WERI-Rb-1 (cell line): ENCODE measurements at regions not wholly inside any gene's neighbourhood (a gene's known extent, or its start where the extent isn't known, plus 50 kb on each side); places are given as distances from the start of the nearest gene placed in this dataset.
"Not testable (repeated sequence)": the region's sequence is repeated elsewhere in the genome, so short reads cannot be mapped to it uniquely, and the experiment has no call there.

Experiments
- DNase-seq: peaks from one replicate; pipeline ENCODE4 v3.0.0-alpha.2; 2020
- H3K27ac ChIP-seq: fragments of 250-450 bp; sonication (Bioruptor Pico); 2 replicates; pipeline ENCODE4 v1.5.1; 2020; ENCODE audit warnings: mild to moderate bottlenecking, moderate library complexity
- H3K27me3 ChIP-seq: fragments of 250-450 bp; sonication (Bioruptor Pico); 2 replicates; pipeline ENCODE4 v1.5.1; 2021; ENCODE audit warnings: mild to moderate bottlenecking, low read depth, moderate library complexity; ENCODE audit not compliant: insufficient read depth, severe bottlenecking
- H3K36me3 ChIP-seq: fragments of 250-450 bp; sonication (Bioruptor Pico); 2 replicates; pipeline ENCODE4 v1.5.1; 2020; ENCODE audit warnings: mild to moderate bottlenecking, moderate library complexity
- H3K4me3 ChIP-seq: 2 replicates; pipeline ENCODE4 v1.5.1; 2011; ENCODE audit warnings: low read depth, mild to moderate bottlenecking, control low read depth, low read length
- H3K9me3 ChIP-seq: fragments of 250-450 bp; sonication (Bioruptor Pico); 2 replicates; pipeline ENCODE4 v1.5.1; 2021; ENCODE audit warnings: mild to moderate bottlenecking, moderate library complexity; ENCODE audit not compliant: severe bottlenecking
- TF ChIP-seq, protein P1 (sequence below): IDR thresholded peaks from 2 replicates; pipeline ENCODE4 v1.5.1; 2011; ENCODE audit warnings: low read depth, mild to moderate bottlenecking, control low read depth, inconsistent platforms, low read length

GRCh38 chr1:234954613-234955012 is 174.0 kb downstream of the TOMM20 start:
- H3K27ac ChIP-seq = no peak overlapping the region; the same call in 1 of the 2 replicates
- H3K36me3 ChIP-seq = no peaks in the 10 kb centered on the region
- no peaks in the 10 kb centered on the region for H3K27me3 ChIP-seq
- H3K9me3 ChIP-seq = peaks cover 3% of the 10 kb centered on the region
- DNase-seq = peak; percentile 8
- H3K4me3 ChIP-seq = no peak overlapping the region
- TF ChIP-seq, protein P1, sequence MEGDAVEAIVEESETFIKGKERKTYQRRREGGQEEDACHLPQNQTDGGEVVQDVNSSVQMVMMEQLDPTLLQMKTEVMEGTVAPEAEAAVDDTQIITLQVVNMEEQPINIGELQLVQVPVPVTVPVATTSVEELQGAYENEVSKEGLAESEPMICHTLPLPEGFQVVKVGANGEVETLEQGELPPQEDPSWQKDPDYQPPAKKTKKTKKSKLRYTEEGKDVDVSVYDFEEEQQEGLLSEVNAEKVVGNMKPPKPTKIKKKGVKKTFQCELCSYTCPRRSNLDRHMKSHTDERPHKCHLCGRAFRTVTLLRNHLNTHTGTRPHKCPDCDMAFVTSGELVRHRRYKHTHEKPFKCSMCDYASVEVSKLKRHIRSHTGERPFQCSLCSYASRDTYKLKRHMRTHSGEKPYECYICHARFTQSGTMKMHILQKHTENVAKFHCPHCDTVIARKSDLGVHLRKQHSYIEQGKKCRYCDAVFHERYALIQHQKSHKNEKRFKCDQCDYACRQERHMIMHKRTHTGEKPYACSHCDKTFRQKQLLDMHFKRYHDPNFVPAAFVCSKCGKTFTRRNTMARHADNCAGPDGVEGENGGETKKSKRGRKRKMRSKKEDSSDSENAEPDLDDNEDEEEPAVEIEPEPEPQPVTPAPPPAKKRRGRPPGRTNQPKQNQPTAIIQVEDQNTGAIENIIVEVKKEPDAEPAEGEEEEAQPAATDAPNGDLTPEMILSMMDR = no peak

- H3K4me3 ChIP-seq = no peak overlapping the region
- H3K9me3 ChIP-seq = peaks cover 7% of the 10 kb centered on the region
- TF ChIP-seq, protein P1 = no peak
- peak; percentile 3 for DNase-seq
- H3K27me3 ChIP-seq = no peaks in the 10 kb centered on the region
- H3K27ac ChIP-seq = no peak overlapping the region
- H3K36me3 ChIP-seq = no peaks in the 10 kb centered on the region
These were observed 174.8 kb downstream of the TOMM20 start for GRCh38 chr1:234953655-234954405.

GRCh38 chr1:234950598-234950997 is 178.0 kb downstream of the TOMM20 start:
- H3K36me3 ChIP-seq = no peaks in the 10 kb centered on the region
- TF ChIP-seq, protein P1 = no peak
- H3K27ac ChIP-seq = no peak overlapping the region
- H3K9me3 ChIP-seq = peaks cover 7% of the 10 kb centered on the region
- DNase-seq = no peak
- H3K4me3 ChIP-seq = no peak overlapping the region
- no peaks in the 10 kb centered on the region for H3K27me3 ChIP-seq

DNA sequence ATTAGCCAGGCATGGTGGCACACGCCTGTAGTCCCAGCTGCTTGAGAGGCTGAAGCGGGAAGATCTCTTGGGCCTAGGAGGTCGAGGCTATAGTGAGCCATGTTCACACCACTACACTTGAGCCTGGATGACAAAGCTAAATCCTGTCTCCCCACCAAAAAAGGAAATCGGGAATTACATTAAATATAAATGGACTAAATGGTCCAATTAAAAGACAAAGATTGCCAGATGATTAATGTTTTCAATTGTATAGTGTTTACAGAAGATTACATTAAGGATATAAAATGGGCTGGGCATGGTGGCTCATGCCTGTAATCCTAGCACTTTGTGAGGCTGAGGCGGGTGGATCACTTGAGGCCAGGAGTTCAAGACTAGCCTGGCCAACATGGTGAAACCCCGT is 179.1 kb downstream of the TOMM20 start:
- not testable (repeated sequence) for H3K4me3 ChIP-seq, H3K9me3 ChIP-seq, H3K36me3 ChIP-seq, H3K27me3 ChIP-seq, DNase-seq, H3K27ac ChIP-seq

DNA sequence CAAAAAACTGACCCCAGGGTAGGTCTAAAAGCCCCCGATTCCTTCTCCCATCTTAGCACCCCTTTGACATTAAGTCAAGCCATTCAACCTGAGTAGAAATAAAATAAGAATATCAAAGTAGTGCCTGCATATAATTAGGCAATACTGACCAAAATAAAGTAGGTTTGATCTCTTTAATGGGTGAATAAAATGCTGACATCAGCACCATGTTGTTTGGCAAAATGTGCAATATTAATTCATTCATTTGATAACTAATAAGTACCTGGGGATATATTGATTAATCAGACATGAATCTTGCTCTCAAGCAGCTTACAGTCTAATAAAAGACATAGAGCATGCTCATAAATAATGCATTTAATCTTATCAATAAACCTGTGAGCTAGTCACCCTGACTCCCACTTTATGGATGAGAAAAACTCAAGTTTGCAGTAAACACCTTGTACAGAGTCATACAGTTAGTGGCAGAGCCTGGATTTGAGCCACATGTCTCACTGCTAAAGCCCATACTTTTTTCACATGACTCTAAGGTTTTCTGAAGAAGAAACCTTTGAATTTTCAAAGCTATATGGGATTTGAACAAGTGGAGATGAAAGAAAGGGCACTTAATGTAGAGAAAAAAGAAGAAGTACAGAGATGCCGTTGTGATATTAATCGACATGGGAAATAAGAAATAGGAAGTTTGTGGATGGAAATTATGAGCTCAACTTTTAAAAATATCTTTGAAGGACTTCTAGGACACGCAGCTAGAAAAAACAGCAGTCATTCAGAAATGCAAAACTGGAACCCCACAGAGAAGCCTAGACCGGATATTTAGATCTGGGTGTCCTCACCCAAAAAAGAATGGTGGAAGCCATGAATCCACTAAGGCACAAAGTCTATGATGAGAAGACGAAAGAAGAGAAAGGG is 183.9 kb downstream of the TOMM20 start:
- peaks cover 9% of the 10 kb centered on the region for H3K9me3 ChIP-seq
- no peaks in the 10 kb centered on the region for H3K36me3 ChIP-seq
- TF ChIP-seq, protein P1 = no peak
- no peak overlapping the region for H3K4me3 ChIP-seq
- no peak for DNase-seq
- no peaks in the 10 kb centered on the region for H3K27me3 ChIP-seq
- no peak overlapping the region for H3K27ac ChIP-seq

DNA sequence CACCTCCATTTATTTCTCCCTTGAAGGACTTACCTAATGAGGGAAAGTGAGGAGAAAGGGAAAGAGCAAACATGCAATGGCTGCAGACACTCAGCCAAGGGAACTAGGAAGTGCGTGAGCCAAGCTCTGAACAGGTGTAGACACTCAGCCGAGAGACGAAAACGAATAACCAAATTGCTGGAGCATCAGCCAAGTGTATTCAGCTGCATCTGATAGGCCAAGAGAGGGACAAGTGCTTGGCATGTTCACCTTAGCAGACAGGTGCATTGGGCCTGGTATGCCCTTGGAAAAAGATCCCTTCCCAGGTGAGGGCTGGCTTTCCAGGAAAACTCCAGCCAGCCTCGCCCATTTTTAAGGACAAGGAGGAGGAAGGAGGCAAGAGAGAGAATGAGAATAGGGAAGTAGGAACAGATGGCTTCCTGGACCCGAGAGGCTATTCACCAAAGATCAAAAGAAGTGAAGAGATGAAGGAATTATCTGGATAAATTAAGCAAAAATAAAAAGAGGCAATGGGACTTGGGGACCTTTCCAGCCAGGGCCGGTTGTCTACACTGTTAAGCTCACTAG is 184.7 kb downstream of the TOMM20 start:
- H3K4me3 ChIP-seq = no peak overlapping the region
- no peaks in the 10 kb centered on the region for H3K36me3 ChIP-seq
- H3K27ac ChIP-seq = no peak overlapping the region
- peaks cover 4% of the 10 kb centered on the region for H3K9me3 ChIP-seq
- DNase-seq = no peak
- TF ChIP-seq, protein P1 = no peak
- no peaks in the 10 kb centered on the region for H3K27me3 ChIP-seq
